K562 (cell line): ENCODE measurements at regions not wholly inside any gene's neighbourhood (a gene's known extent, or its start where the extent isn't known, plus 50 kb on each side); places are given as distances from the start of the nearest gene placed in this dataset.

Experiments used
- ATAC-seq: fragments of 200-7000 bp; cut with Tn5 transposase; 3 replicates; pipeline ENCODE4 v1.9.1; 2020; ENCODE audit warnings: moderate library complexity
- BruUV-seq: library from RNA; stranded (reverse); fragments of 400-500 nt; replicated peaks from 2 replicates; lab custom pipeline; 2021; lab: Mats Ljungman, UMichigan
- CTCF ChIA-PET: fragments of 300-600 bp; formaldehyde crosslinking; extraction: SDS; loops from one replicate; lab custom pipeline; 2021; ENCODE audit warnings: low intra/inter-chr PET ratio; lab: Yijun Ruan, JAX
- POLR2A ChIA-PET: fragments of 300-600, 350-650 bp; sonication (Branson Sonifier 250); formaldehyde crosslinking; extraction: SDS; loops from one replicate; lab custom pipeline; 2021; ENCODE audit warnings: antibody characterized with exemption, inconsistent platforms; lab: Yijun Ruan, JAX
- DNase-seq, 4 experiments: peaks; one replicate each; pipeline versions ENCODE4 v3.0.0 to v3.0.0-alpha.2; 2011 to 2018; ENCODE audit warnings: low spot score in 3 of 4, mixed read lengths in 3 of 4; ENCODE audit errors: extremely low read depth in 1 of 4
- FAIRE-seq: peaks from 2 replicates; lab custom pipeline; 2011; peaks lifted over from hg19 to GRCh38; lab: Jason Lieb, UNC
- H2AFZ ChIP-seq: 2 replicates; pipeline ENCODE4 v1.6.0; 2011; ENCODE audit warnings: low read depth, low read length, control low read depth, inconsistent platforms
- H3K27ac ChIP-seq: fragments of 200-600 bp; 3 replicates; pipeline ENCODE4 v1.8.0; 2011; ENCODE audit warnings: low read depth, mild to moderate bottlenecking, control low read depth, inconsistent platforms, low read length, moderate library complexity, mixed read lengths; ENCODE audit errors: extremely low read depth
- H3K27me3 ChIP-seq, 2 experiments: fragments of 300-600 bp in 1 of 2; 2 replicates in 1 of 2; 3 replicates in 1 of 2; pipeline versions ENCODE4 v1.6.0 to v1.8.0; 2011; ENCODE audit warnings: inconsistent platforms in 2 of 2, low read length in 2 of 2, mild to moderate bottlenecking in 1 of 2, mixed read lengths in 1 of 2, moderate library complexity in 1 of 2; ENCODE audit not compliant: control insufficient read depth in 2 of 2, insufficient read depth in 2 of 2
- H3K36me3 ChIP-seq: fragments of 300-600 bp; 3 replicates; pipeline ENCODE4 v1.8.0; 2011; ENCODE audit warnings: mild to moderate bottlenecking, low read length, inconsistent platforms; ENCODE audit not compliant: control insufficient read depth, insufficient read depth
- H3K4me1 ChIP-seq, 2 experiments: fragments of 200-600 bp in 1 of 2; replicated peaks in 1 of 2; 2 replicates in 1 of 2; 3 replicates in 1 of 2; pipeline versions ENCODE4 v1.5.1 to v1.8.0; 2011; ENCODE audit warnings: inconsistent platforms in 2 of 2, low read length in 2 of 2, mild to moderate bottlenecking in 1 of 2, mixed read lengths in 1 of 2, moderate library complexity in 1 of 2; ENCODE audit not compliant: control insufficient read depth in 2 of 2, insufficient read depth in 2 of 2
- H3K4me2 ChIP-seq: 2 replicates; pipeline ENCODE4 v1.6.1; 2011; ENCODE audit warnings: low read length, control low read depth, inconsistent platforms, mixed read lengths; ENCODE audit not compliant: insufficient read depth
- H3K4me3 ChIP-seq: fragments of 200-600 bp; sonication (generic), shearing (Covaris generic); 2 replicates; pipeline ENCODE4 v1.5.1; 2016; ENCODE audit warnings: control low read depth, inconsistent platforms
- H3K79me2 ChIP-seq: fragments of 200-600 bp; 3 replicates; pipeline ENCODE4 v1.8.0; 2011; ENCODE audit warnings: low read length, inconsistent platforms; ENCODE audit not compliant: control insufficient read depth, insufficient read depth
- H3K9ac ChIP-seq, 2 experiments: 2 replicates each; pipeline versions ENCODE4 v1.6.0 to v1.6.1; 2011; ENCODE audit warnings: low read depth in 2 of 2, low read length in 2 of 2, control low read depth in 1 of 2, inconsistent platforms in 1 of 2, mild to moderate bottlenecking in 1 of 2, mixed read lengths in 1 of 2; ENCODE audit not compliant: insufficient read depth in 1 of 2
- H3K9me1 ChIP-seq: one replicate; pipeline ENCODE4 v1.6.0; 2011; ENCODE audit warnings: inconsistent platforms, mild to moderate bottlenecking, low read length, moderate library complexity; ENCODE audit not compliant: control insufficient read depth, insufficient read depth
- H3K9me3 ChIP-seq: replicated peaks from 2 replicates; pipeline ENCODE4 v1.5.1; 2011; ENCODE audit warnings: low read depth, low read length, inconsistent platforms; ENCODE audit not compliant: control insufficient read depth, insufficient read depth
- H4K20me1 ChIP-seq: replicated peaks from 2 replicates; pipeline ENCODE4 v1.6.1; 2011; ENCODE audit warnings: low read length, inconsistent platforms, mixed read lengths; ENCODE audit not compliant: control insufficient read depth, insufficient read depth
- ARNT ChIP-seq, 2 experiments: fragments of 450-650 bp; IDR thresholded peaks; 2 replicates each; pipeline ENCODE4 v1.6.1; 2016; ENCODE audit warnings: mild to moderate bottlenecking in 1 of 2
- ATF2 ChIP-seq: sonication (generic); formaldehyde crosslinking; IDR thresholded peaks from 2 replicates; pipeline ENCODE4 v1.8.1; 2022; ENCODE audit warnings: missing genetic modification reagents
- C11orf30 ChIP-seq: fragments of 450-650 bp; IDR thresholded peaks from 2 replicates; pipeline ENCODE4 v1.6.1; 2016; ENCODE audit warnings: low read depth, mild to moderate bottlenecking
- HNRNPLL ChIP-seq: fragments of 200-400 bp; formaldehyde crosslinking; IDR thresholded peaks from 2 replicates; pipeline ENCODE4 v1.6.1; 2017; ENCODE audit warnings: low read length, low read depth, mild to moderate bottlenecking; ENCODE audit not compliant: poor library complexity, severe bottlenecking
- MED1 ChIP-seq: sonication (generic); formaldehyde crosslinking; IDR thresholded peaks from 2 replicates; pipeline ENCODE4 v1.8.1; 2023; ENCODE audit warnings: missing genetic modification reagents, borderline replicate concordance
- SIN3B ChIP-seq: fragments of 450-650 bp; IDR thresholded peaks from 2 replicates; pipeline ENCODE4 v1.6.1; 2017; ENCODE audit warnings: low read depth, mild to moderate bottlenecking, moderate library complexity
- WGBS: fragments of 100-300 bp; shearing (Covaris generic); methylation state at CpG from one replicate; pipeline ENCODE4 v1.1.6; 2016; ENCODE audit warnings: low coverage, mixed read lengths; ENCODE audit not compliant: insufficient coverage; ENCODE audit errors: missing lambda C conversion rate; 5-methylcytosine and 5-hydroxymethylcytosine counted together
- in situ Hi-C: fragments of 300-500 bp; cut with MboI; formaldehyde crosslinking; loops from 4 replicates; pipeline ENCODE4 v1.15.0; 2018; ENCODE audit warnings: inconsistent platforms, mixed read lengths
- intact Hi-C: fragments of 100-400 bp; cut with micrococcal nuclease; formaldehyde crosslinking; loops from 2 replicates; pipeline ENCODE4 v1.14.2; 2022
- TF ChIP-seq, protein P1 (sequence below): IDR thresholded peaks from 2 replicates; pipeline ENCODE4 v1.6.1; 2016; ENCODE audit warnings: missing genetic modification characterization, missing compliant biosample characterization
- TF ChIP-seq, protein P2 (sequence below): sonication (generic); formaldehyde crosslinking; IDR thresholded peaks from 2 replicates; pipeline ENCODE4 v1.8.0; 2023; ENCODE audit warnings: mild to moderate bottlenecking, missing genetic modification reagents

DNA sequence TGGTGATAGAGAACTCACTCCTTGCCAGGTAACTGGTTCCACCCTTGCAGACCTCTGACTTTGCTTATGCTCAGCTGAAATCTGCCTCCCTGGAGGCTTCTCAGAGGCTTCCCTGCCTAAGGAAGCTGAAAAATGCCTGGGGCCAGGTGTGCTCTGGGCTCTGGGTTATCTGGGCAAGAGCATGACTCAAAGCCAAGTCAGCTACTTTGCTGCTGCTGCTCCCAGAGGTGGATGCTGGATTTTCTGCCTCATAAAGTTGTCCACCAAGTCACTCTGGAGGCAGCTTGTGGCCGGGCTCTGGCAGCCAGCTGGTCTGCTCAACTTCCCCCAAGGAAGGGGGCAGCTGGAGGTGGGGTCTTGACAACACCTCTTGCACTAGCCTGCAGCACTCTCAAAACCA lies 132.7 kb downstream of the PJA1 start:
- H3K36me3 ChIP-seq, result no peaks in the 10 kb centered on the region
- in situ Hi-C loops, result no loop called here
- POLR2A ChIA-PET, result no interaction called here
- no TSS peak for BruUV-seq
- H3K4me1 ChIP-seq, result no peaks in the 10 kb centered on the region
- no peak overlapping the region for H3K4me3 ChIP-seq
- no peak for FAIRE-seq
- intact Hi-C loops, result no loop called here
- H3K4me2 ChIP-seq, result no peak overlapping the region
- H3K27ac ChIP-seq, result no peak overlapping the region
- H2AFZ ChIP-seq, result no peak overlapping the region
- CTCF ChIA-PET, result no interaction called here
- H3K27me3 ChIP-seq, result peaks cover 0 to 12% of the 10 kb centered on the region in 2 experiments; a peak in 3 of 5 replicates
- no peak for ATAC-seq
- no peak overlapping the region for H3K9ac ChIP-seq
- no peaks in the 10 kb centered on the region for H3K9me3 ChIP-seq
- DNase-seq, result no peak
- TF ChIP-seq MED1 (CRISPR knock-in tag), result no peak
- no peak for TF ChIP-seq ATF2 (CRISPR knock-in tag)
- TF ChIP-seq ARNT (IDR thresholded peaks at IDR 0.05), result no peak
- TF ChIP-seq, protein P1, sequence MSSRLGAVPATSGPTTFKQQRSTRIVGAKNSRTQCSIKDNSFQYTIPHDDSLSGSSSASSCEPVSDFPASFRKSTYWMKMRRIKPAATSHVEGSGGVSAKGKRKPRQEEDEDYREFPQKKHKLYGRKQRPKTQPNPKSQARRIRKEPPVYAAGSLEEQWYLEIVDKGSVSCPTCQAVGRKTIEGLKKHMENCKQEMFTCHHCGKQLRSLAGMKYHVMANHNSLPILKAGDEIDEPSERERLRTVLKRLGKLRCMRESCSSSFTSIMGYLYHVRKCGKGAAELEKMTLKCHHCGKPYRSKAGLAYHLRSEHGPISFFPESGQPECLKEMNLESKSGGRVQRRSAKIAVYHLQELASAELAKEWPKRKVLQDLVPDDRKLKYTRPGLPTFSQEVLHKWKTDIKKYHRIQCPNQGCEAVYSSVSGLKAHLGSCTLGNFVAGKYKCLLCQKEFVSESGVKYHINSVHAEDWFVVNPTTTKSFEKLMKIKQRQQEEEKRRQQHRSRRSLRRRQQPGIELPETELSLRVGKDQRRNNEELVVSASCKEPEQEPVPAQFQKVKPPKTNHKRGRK, result no peak
- TF ChIP-seq C11orf30, result no peak
- TF ChIP-seq SIN3B, result no peak
- TF ChIP-seq HNRNPLL, result no peak
- TF ChIP-seq, protein P2, sequence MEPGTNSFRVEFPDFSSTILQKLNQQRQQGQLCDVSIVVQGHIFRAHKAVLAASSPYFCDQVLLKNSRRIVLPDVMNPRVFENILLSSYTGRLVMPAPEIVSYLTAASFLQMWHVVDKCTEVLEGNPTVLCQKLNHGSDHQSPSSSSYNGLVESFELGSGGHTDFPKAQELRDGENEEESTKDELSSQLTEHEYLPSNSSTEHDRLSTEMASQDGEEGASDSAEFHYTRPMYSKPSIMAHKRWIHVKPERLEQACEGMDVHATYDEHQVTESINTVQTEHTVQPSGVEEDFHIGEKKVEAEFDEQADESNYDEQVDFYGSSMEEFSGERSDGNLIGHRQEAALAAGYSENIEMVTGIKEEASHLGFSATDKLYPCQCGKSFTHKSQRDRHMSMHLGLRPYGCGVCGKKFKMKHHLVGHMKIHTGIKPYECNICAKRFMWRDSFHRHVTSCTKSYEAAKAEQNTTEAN (CRISPR knock-in tag), result no peak
- no peaks in the 10 kb centered on the region for H3K79me2 ChIP-seq
- H3K9me1 ChIP-seq, result no peaks in the 10 kb centered on the region
- H4K20me1 ChIP-seq, result no peaks in the 10 kb centered on the region
- WGBS, result no CpG with 5 or more reads among the region's 1 CpG
